CD4-positive, alpha-beta T cell treated with Interleukin-17A for 1 hour (primary cell): ENCODE measurements at regions not wholly inside any gene's neighbourhood (a gene's known extent, or its start where the extent isn't known, plus 50 kb on each side); places are given as distances from the start of the nearest gene placed in this dataset.

ENCODE experiments used
- DNase-seq: peaks from one replicate; pipeline ENCODE4 v3.0.0-alpha.2; 2020

DNA sequence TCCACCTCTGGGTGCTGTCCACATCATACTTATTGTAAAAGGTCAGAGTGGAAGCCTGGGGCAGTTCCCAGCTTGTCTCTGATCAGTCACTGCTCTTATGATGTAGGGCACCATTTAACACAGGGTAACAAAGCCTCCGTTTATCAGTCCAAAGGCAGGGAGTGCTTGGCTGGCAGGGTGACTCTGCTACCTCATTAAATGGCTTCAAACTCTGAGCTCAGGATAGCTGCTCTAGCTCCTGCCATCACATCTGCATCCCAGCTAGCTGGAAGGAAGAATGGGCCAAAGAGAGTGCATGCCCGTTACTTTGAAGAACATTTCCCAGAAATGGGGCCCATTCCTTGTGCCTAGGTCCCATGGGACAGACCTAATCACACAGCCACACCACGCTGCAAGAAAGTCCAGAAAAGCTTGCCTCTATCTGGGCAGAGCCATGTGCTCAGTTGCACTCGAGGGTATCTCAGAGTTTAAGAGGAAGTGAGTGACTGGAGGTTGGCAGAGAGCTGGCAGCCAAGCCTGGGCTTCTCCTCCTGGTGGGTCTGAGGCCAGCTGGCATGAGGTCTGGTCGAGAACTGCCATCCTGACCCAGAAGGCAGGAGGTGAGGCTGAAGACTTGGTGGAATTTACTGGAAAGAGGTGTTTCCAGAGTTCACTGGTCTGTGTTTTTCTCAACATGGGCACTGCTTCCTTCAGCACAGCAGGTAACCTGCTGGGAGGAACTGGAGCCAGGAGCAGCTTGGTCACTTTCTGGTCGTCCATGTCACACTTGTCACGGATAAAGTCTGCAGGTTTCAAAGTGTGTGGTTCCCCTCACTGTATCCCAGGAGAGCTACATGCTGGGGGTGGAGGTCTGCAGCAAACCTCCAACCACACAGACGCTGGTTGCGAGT, 935.7 kb downstream of the BRD1 start:
- no peak for DNase-seq

- DNase-seq = no peak
Measured at GRCh38 chr22:48890693-48891554, 936.7 kb downstream of the BRD1 start.

DNA sequence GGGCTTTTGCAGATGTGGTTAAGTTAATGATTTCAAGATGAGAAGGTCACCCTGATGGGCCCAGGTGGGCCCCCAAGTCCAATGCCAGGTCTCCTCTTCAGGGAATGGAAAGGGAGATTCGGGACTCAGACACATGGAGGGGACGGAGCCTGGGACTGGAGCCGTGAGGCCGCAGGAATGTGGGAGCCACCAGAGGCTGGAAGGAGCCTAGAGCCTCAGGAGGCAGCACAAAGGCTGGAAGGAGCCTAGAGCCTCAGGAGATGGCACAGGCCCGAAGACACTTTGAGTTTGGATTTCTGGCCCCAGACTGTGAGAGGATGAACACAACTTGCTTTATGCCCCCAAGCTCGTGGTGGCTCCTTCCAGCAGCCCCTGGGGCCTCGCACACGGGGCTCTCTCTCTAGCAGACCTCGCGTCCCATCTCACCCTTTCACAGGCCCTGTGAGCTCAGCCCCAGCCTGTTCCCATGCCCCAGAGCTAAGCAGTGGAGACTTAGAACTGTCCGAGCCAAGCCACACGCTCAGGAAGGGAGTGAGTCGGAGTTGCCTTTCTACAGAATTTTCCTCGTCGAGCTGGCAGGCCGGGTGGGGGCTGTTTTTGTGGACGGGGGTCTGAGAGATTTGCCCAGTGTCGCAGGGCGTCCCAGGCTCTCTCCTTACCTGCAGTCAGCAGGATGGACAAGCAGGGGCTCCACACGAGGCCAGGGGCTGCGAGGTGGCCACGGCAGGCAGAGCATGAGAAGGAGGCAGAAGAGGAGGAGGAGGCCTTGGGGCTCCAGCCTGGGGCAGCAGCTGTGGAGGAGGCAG, 937.6 kb downstream of the BRD1 start:
- no peak for DNase-seq

DNA sequence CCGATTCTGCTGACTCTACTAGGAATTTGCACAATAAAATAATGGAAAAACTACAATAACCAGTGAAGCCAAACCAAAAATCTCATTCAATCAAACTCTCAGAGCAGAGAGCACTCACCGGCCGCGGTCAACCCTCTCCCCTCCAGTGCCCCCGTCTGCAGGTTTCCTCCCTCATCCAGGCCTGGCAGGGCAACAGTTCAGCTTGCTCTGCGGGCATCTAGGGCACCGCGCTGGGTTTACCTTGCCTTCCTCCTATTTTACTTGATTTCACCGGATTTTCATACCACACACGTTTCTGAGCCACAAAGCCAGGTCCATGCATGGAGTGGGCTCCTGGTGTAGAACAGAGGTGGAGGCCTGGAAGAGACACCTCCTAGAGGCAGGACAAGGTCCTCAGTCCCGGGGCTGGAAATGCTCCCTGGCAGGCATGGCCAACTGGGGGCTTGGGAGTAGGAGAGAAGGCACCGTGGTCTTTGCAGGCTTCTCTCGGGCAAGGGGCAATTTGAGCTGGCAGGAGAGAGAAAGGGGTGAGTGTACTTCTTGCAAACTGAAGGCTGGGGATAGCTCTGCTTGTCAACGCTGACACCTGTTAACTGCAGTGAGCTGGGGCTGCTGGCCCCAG, 938.4 kb downstream of the BRD1 start:
- DNase-seq = no peak

- DNase-seq = no peak
Measured at GRCh38 chr22:48888466-48889208, 939.0 kb downstream of the BRD1 start.

DNA sequence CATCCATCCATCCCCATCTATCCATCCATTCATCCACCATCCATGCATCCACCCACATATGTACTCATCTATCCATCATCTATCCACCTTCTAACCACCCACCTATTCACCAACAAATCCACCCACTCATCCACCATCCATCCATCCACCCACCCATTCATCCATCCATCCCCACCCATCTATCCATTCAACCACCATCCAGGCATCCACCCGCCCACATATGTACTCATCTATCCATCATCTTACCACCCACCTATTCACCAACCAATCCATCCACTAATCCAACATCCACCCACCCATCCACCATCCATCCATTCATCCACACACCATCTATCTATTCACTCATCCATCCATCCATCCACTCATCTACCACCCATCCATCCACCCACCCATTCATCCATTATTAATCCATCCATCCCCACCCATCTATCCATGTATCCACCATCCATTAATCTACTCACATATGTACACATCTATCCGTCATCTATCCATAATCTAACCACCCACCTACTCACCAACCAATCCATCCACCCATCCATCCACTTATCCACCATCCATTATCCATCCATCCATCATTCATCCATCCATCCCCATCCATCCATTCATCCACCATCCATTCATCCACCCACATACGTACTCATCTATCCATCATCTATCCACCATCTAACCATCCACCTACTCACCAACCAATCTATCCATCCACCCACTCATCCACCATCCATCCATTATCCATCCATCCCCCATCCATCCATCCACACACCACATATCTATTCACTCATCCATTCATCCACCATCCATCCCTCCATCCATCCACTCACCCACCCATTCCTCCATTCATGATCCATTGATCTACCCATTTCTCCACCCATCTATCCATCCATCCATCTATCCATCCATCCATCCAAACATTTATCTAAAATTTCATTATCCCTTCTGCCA, 940.0 kb downstream of the BRD1 start:
- no peak for DNase-seq

DNA sequence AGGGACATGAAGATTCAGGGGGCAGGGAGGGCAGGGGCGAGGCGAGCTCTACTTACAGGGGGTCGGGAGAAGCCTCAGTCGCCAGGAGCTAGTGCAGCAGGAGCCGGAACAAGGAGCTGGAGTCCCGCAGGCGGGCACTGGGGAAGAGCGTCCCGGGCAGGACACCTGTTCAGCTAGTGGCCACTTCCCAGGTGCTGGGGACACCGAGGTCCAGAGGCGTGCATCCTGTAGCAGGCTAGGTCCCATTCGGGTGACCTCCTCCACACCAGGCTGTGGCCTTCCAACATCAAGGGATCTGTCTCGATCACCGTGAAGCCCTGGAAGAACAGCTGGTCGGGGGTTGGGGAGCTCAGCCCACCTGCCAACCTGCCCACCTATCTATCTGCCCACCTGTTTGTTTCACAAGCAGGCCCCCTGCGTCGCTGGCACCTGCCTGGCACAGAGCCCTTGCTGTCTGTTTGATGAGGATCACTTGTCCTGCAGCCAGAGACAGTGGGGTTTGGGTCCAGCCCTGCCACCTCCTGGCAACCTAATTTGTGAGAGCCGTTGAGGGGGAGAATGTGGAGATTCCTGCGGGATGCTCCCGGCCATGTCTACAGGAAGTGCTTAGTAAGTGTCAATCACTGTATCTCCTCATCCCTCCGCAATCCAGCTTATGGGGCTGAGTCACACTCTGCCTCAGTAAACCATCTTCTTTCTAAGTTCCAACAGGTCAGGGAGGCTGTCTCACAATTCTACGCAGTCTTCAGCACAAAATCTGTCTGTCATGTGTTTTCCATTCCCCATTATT, 940.9 kb downstream of the BRD1 start:
- DNase-seq = no peak

DNA sequence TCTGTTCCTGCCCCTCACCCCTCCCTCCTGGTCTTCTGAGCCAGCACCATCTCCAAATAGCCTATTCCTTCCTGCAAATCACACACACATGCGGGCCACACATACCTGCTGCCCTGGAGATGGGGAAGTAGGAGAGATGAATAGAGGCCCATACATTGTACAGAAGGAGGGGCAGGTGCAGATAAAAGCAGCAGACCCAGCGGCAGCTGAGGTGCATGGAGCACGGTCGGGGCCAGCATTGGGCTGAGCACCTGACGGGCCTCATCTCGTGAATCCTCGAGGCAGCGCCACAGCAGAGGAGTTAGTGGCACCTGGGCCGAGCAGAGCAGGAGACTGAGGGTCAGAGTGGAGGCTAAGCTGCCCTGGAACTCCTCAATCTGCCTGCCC, 941.8 kb downstream of the BRD1 start:
- no peak for DNase-seq

- no peak for DNase-seq
Measured at GRCh38 chr22:48885271-48885918, 942.3 kb downstream of the BRD1 start.

- no peak for DNase-seq
Measured at GRCh38 chr22:48884786-48885185, 942.9 kb downstream of the BRD1 start.

GRCh38 chr22:48884324-48884723, 943.3 kb downstream of the BRD1 start:
- no peak for DNase-seq

GRCh38 chr22:48883211-48883960, 944.3 kb downstream of the BRD1 start:
- DNase-seq = no peak

DNA sequence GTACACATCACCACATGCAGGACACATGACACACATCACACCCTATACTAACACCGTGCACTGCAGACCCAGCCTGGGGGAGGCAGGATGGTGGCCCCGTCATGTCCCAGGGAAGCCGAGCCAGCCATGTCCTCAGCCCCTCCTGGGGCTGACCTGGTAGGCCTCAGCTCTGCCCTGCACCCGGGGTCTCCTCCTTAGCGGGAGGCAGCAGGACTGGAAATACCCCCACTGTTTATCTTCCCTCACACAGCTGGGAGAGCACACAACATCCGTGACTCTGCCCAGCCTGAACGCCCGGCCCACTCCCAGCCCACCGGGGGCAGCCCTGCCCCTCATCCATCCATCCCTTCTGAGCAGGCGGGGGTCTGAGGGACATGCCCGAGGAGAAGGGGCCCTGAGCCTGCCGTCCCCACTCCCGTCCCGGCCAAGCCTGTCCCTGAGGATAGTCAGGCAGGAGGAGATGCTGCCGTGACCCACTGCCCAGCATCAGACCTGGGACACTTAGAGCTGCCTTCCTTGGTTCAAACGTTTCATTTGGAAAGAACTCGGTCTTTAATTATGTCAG, 945.0 kb downstream of the BRD1 start:
- DNase-seq = no peak

DNA sequence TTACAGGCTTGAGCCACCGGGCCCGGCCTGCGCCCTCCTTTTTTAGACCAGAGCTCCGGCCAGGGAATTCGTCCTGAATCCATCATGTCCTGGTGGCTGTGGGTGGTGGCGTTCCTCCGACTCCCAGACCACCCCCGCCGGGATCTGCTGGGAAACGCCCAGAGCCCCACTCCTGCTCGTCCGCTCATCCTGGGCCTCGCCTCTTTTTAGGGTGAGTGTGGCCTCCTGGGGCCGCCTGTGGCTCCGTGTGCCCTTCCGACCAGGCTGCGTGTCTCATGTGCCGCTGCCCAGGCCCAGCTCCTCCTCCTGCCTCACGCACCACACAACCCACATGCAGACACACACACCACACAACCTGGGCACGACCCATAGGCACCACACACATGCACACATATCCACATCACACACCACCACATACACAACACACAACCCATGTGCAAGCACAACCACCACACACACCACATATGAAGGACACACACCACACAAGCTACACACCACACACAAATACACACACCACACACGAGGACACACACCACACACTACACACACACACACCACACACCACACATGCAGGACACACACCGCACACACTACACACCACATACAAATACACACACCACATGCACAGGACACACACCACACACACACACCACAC, 946.2 kb downstream of the BRD1 start:
- DNase-seq = no peak

GRCh38 chr22:48880749-48881148, 946.9 kb downstream of the BRD1 start:
- no peak for DNase-seq

DNA sequence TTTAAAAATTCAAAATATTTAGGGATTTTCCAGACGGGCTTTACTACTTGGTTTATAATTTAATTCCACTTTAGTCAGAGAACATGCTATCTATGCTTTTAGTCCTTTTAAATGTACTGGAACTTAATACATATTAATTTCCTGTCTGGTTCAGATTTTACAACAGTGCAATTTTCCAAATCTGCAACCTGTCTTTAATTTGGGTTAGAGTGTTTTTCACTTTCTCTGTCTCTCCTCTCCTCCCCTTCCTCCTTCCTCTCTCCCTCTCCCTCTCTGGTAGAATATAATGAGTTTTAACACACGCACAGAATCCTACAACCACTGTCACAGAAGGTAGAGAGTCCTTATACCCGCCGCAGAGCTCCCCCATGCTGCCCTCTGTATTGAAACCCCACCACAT, 950.7 kb downstream of the BRD1 start:
- no peak for DNase-seq

DNA sequence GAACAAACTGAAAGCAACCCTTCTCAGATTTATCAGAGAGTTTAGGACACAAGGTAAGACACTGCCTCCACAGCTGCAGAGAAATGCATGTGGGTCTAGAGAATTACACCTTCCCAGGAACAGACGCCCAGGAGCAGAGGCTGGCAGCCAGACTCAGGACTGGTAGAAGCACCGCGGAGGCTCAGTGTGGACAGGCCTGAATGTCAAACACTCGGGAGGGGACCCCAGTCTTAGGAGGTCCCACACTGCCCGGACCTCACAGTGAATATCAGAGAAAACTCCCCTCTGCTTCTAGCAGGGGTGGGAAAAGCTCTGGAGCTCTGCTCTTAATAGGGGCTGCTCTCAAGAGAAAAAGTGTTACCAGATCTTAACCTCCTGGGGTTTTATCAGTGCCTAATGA, 952.7 kb downstream of the BRD1 start:
- DNase-seq = no peak

DNA sequence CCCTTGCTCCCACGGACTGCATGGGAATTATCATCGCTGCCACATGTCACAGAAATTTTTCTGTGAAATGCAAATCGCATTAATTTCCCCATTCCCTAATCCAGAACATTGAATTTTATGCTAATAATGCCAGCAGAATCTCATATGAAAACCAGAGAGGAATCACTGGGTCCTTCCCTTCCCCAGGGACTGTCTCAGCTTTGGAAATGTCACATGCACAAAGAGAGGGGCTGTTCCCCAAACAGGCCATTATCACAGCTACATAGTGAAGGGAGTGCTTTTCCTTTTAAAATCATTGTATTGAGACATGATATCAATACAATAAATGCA, 954.5 kb downstream of the BRD1 start:
- DNase-seq = no peak
